ENCODE measurements at regions not wholly inside any gene's neighbourhood (a gene's known extent, or its start where the extent isn't known, plus 50 kb on each side); places are given as distances from the start of the nearest gene placed in this dataset.

DNA sequence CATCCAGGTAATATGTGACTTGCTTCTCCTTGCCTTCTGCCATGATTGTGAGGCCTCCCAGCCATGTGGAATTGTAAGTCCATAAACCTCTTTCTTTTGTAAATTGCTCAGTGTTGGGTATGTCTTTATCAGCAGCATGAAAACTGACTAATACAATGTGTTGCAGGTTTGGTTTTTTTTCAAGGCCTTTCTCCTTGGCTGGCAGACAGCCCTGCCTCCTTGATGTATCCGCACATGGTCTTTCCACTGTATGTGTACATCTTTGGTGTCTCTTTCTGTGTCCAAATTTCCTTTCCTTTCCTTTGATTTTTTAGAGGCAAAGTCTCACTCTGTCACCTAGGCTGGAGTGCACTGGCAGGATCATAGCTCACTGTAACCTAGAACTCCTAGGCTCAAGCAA lies 260.1 kb downstream of the TUSC7 start:
- TF ChIP-seq EP300 (IDR thresholded peaks at IDR 0.05; ENCODE audit: low read depth) (no peak), POLR2A (IDR thresholded peaks at IDR 0.05) (no peak)
- TF ChIP-seq, protein P1, sequence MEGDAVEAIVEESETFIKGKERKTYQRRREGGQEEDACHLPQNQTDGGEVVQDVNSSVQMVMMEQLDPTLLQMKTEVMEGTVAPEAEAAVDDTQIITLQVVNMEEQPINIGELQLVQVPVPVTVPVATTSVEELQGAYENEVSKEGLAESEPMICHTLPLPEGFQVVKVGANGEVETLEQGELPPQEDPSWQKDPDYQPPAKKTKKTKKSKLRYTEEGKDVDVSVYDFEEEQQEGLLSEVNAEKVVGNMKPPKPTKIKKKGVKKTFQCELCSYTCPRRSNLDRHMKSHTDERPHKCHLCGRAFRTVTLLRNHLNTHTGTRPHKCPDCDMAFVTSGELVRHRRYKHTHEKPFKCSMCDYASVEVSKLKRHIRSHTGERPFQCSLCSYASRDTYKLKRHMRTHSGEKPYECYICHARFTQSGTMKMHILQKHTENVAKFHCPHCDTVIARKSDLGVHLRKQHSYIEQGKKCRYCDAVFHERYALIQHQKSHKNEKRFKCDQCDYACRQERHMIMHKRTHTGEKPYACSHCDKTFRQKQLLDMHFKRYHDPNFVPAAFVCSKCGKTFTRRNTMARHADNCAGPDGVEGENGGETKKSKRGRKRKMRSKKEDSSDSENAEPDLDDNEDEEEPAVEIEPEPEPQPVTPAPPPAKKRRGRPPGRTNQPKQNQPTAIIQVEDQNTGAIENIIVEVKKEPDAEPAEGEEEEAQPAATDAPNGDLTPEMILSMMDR (IDR thresholded peaks at IDR 0.05) = no peak

All from transverse colon (tissue), 3 donors.